IMR-90 (cell line): ENCODE measurements at regions not wholly inside any gene's neighbourhood (a gene's known extent, or its start where the extent isn't known, plus 50 kb on each side); places are given as distances from the start of the nearest gene placed in this dataset.

Source experiments
- ATAC-seq: fragments of 200-7000 bp; cut with Tn5 transposase; 2 replicates; pipeline ENCODE4 v1.9.1; 2020; ENCODE audit warnings: low read depth, mild to moderate bottlenecking, moderate library complexity
- BruUV-seq: library from RNA; stranded (reverse); fragments of 400-500 nt; replicated peaks from 2 replicates; lab custom pipeline; 2021; lab: Mats Ljungman, UMichigan
- CTCF ChIA-PET: fragments of 300-600 bp; formaldehyde crosslinking; extraction: SDS; loops from one replicate; lab custom pipeline; 2021; ENCODE audit warnings: antibody characterized with exemption; lab: Yijun Ruan, JAX
- POLR2A ChIA-PET: fragments of 300-600 bp; sonication (Branson Sonifier 250); formaldehyde crosslinking; loops from one replicate; lab custom pipeline; 2022; ENCODE audit warnings: antibody characterized with exemption; ENCODE audit not compliant: unreplicated experiment; lab: Charles Lee
- DNase-seq: peaks from one replicate; pipeline ENCODE4 v3.0.0; 2013
- H2AFZ ChIP-seq: replicated peaks from 2 replicates; pipeline ENCODE3; 2013; ENCODE audit warnings: low read length, mild to moderate bottlenecking; ENCODE audit not compliant: poor library complexity
- H2AK5ac ChIP-seq: 2 replicates; pipeline ENCODE4 v1.6.1; 2013; ENCODE audit warnings: low read depth, low read length, inconsistent platforms
- H2AK9ac ChIP-seq: replicated peaks from 2 replicates; pipeline ENCODE3; 2013; ENCODE audit warnings: mild to moderate bottlenecking, low read depth, low read length, moderate library complexity; ENCODE audit not compliant: poor library complexity
- H2BK120ac ChIP-seq: 2 replicates; pipeline ENCODE4 v1.6.1; 2013; ENCODE audit warnings: low read depth, low read length, inconsistent platforms
- H2BK15ac ChIP-seq: 3 replicates; pipeline ENCODE4 v1.6.1; 2013; ENCODE audit warnings: low read depth, low read length, inconsistent platforms
- H2BK20ac ChIP-seq: 2 replicates; pipeline ENCODE4 v1.6.1; 2013; ENCODE audit warnings: low read depth, mild to moderate bottlenecking, inconsistent platforms, low read length, moderate library complexity
- H2BK5ac ChIP-seq: 2 replicates; pipeline ENCODE4 v1.6.1; 2013; ENCODE audit warnings: mild to moderate bottlenecking, low read depth, low read length, inconsistent platforms; ENCODE audit not compliant: poor library complexity, severe bottlenecking
- H3K14ac ChIP-seq: replicated peaks from 2 replicates; pipeline ENCODE4 v1.6.1; 2013; ENCODE audit warnings: low read depth, low read length, inconsistent platforms
- H3K18ac ChIP-seq: 2 replicates; pipeline ENCODE4 v1.6.1; 2013; ENCODE audit warnings: low read depth, low read length, control low read depth
- H3K23ac ChIP-seq: 2 replicates; pipeline ENCODE4 v1.6.1; 2013; ENCODE audit warnings: low read depth, low read length, inconsistent platforms
- H3K27ac ChIP-seq: 2 replicates; pipeline ENCODE4 v1.5.1; 2013; ENCODE audit warnings: mild to moderate bottlenecking, control low read depth, low read length; ENCODE audit not compliant: insufficient read depth
- H3K27me3 ChIP-seq: 2 replicates; pipeline ENCODE4 v1.6.1; 2013; ENCODE audit warnings: low read length; ENCODE audit not compliant: control insufficient read depth, insufficient read depth
- H3K36me3 ChIP-seq: 2 replicates; pipeline ENCODE4 v1.6.1; 2013; ENCODE audit warnings: low read length, mixed read lengths; ENCODE audit not compliant: control insufficient read depth, insufficient read depth
- H3K4ac ChIP-seq: 2 replicates; pipeline ENCODE4 v1.6.1; 2013; ENCODE audit warnings: low read depth, low read length, inconsistent platforms
- H3K4me1 ChIP-seq: 2 replicates; pipeline ENCODE4 v1.6.1; 2013; ENCODE audit warnings: low read length, mixed read lengths; ENCODE audit not compliant: control insufficient read depth, insufficient read depth
- H3K4me2 ChIP-seq: 2 replicates; pipeline ENCODE4 v1.6.1; 2013; ENCODE audit warnings: low read depth, mild to moderate bottlenecking, control low read depth, low read length, moderate library complexity
- H3K4me3 ChIP-seq: 2 replicates; pipeline ENCODE4 v1.5.1; 2013; ENCODE audit warnings: low read depth, mild to moderate bottlenecking, control low read depth, low read length, moderate library complexity; ENCODE audit not compliant: insufficient read depth
- H3K56ac ChIP-seq: 2 replicates; pipeline ENCODE4 v1.6.1; 2013; ENCODE audit warnings: low read length, inconsistent platforms; ENCODE audit not compliant: insufficient read depth; ENCODE audit errors: extremely low read depth
- H3K79me1 ChIP-seq, 2 experiments: 2 replicates each; pipeline ENCODE4 v1.6.1; 2013; ENCODE audit warnings: low read length in 2 of 2, inconsistent platforms in 1 of 2, low read depth in 1 of 2
- H3K9ac ChIP-seq: 2 replicates; pipeline ENCODE4 v1.6.1; 2013; ENCODE audit warnings: low read depth, low read length, control low read depth
- H3K9me1 ChIP-seq: 2 replicates; pipeline ENCODE4 v1.6.1; 2013; ENCODE audit warnings: low read length, inconsistent platforms; ENCODE audit not compliant: insufficient read depth
- H3K9me3 ChIP-seq: 2 replicates; pipeline ENCODE4 v1.6.1; 2013; ENCODE audit warnings: low read length; ENCODE audit not compliant: control insufficient read depth, insufficient read depth
- H4K20me1 ChIP-seq: 2 replicates; pipeline ENCODE4 v1.6.1; 2013; ENCODE audit warnings: low read length, inconsistent platforms; ENCODE audit not compliant: insufficient read depth
- H4K5ac ChIP-seq: 2 replicates; pipeline ENCODE4 v1.6.1; 2013; ENCODE audit warnings: mild to moderate bottlenecking, low read depth, low read length, control low read depth
- H4K8ac ChIP-seq, 2 experiments: 2 replicates each; pipeline ENCODE4 v1.6.1; 2013; ENCODE audit warnings: low read depth in 2 of 2, low read length in 2 of 2, control low read depth in 1 of 2, inconsistent platforms in 1 of 2
- H4K91ac ChIP-seq: 2 replicates; pipeline ENCODE4 v1.6.1; 2013; ENCODE audit warnings: low read depth, low read length, inconsistent platforms; ENCODE audit not compliant: insufficient read depth
- BHLHE40 ChIP-seq: fragments of 150-350 bp; IDR thresholded peaks from 2 replicates; pipeline ENCODE4 v1.6.1; 2016; ENCODE audit warnings: mild to moderate bottlenecking, low read depth, low read length
- CEBPB ChIP-seq: IDR thresholded peaks from 2 replicates; pipeline ENCODE4 v1.6.1; 2012; ENCODE audit warnings: low read depth, low read length, improper control_type of control experiment
- CHD1 ChIP-seq: IDR thresholded peaks from 2 replicates; pipeline ENCODE4 v1.6.1; 2012; ENCODE audit warnings: low read depth, low read length, improper control_type of control experiment
- ELK1 ChIP-seq: fragments of 150-350 bp; IDR thresholded peaks from 2 replicates; pipeline ENCODE4 v1.6.1; 2016; ENCODE audit warnings: low read depth, mild to moderate bottlenecking, low read length, moderate library complexity, borderline replicate concordance
- WGBS, 2 experiments: methylation state at CpG; one replicate each; pipeline versions ENCODE4 v1.1.5 to v1.1.7; 2013; ENCODE audit warnings: missing lambda C conversion rate in 2 of 2; ENCODE audit not compliant: insufficient read length in 1 of 2; ENCODE audit errors: extremely low coverage in 2 of 2; 5-methylcytosine and 5-hydroxymethylcytosine counted together
- dilution Hi-C: fragments of 300-500 bp; cut with HindIII; formaldehyde crosslinking; loops from one replicate; pipeline ENCODE4 v1.14.3; 2018; ENCODE audit warnings: low sequenced_read_pairs; ENCODE audit not compliant: unreplicated experiment
- in situ Hi-C: fragments of 300-500 bp; cut with MboI; formaldehyde crosslinking; loops from 3 replicates; pipeline ENCODE4 v1.14.3; 2019; ENCODE audit warnings: low sequenced_read_pairs, inconsistent platforms, mixed read lengths
- intact Hi-C: fragments of 100-400 bp; cut with micrococcal nuclease; formaldehyde crosslinking; loops from 2 replicates; pipeline ENCODE4 v1.10.0; 2022
- TF ChIP-seq, protein P1 (sequence below): conservative IDR thresholded peaks from 2 replicates; pipeline ENCODE4 v1.5.1; 2012; ENCODE audit warnings: mild to moderate bottlenecking, low read depth, low read length, improper control_type of control experiment

DNA sequence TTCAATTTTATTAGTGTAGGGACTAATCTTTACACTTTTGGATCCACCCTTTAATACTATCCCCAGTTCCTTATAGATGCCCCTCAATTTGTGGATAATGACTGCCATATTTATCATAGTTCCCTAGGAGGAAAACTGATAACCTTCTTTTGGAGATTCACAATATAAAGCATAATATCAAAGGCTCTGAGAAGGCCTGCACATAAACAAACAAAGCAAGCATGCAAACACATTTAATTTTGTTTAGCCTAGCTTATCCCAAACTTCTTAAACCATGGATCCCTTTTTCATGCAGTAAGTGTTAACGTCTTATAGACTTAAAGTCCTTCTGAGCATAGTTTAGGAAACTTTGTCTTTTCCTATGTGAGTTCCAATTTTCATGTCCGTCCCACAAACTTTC lies 290.4 kb upstream of the TBX3 start:
- Histone ChIP-seq H2AK5ac (no peak overlapping the region), H3K23ac (no peak overlapping the region), H3K4me3 (no peak overlapping the region), H2AFZ (no peak overlapping the region), H3K18ac (no peak overlapping the region), H2AK9ac (no peak overlapping the region), H3K79me1 (no peaks in the 10 kb centered on the region), H2BK120ac (no peak overlapping the region), H3K14ac (no peak overlapping the region), H3K27me3 (no peaks in the 10 kb centered on the region), H3K27ac (no peak overlapping the region), H3K56ac (no peak overlapping the region), H4K8ac (no peak overlapping the region), H2BK5ac (no peak overlapping the region), H3K4me1 (no peaks in the 10 kb centered on the region), H3K9me1 (no peaks in the 10 kb centered on the region), H3K4me2 (no peak overlapping the region), H2BK15ac (no peak overlapping the region), H3K36me3 (no peaks in the 10 kb centered on the region), H2BK20ac (no peak overlapping the region), H3K4ac (no peak overlapping the region), H3K9ac (no peak overlapping the region), H3K9me3 (no peaks in the 10 kb centered on the region), H4K5ac (no peak overlapping the region), H4K20me1 (no peaks in the 10 kb centered on the region), H4K91ac (no peak overlapping the region)
- intact Hi-C loops (no loop called here), in situ Hi-C loops (no loop called here), dilution Hi-C loops (no loop called here)
- WGBS, 2 experiments = no CpG with 5 or more reads among the region's 2 CpGs
- DNase-seq = no peak
- POLR2A ChIA-PET = no interaction called here
- CTCF ChIA-PET = no interaction called here
- TF ChIP-seq CEBPB = no peak
- TF ChIP-seq ELK1 = no peak
- TF ChIP-seq BHLHE40 = no peak
- TF ChIP-seq, protein P1, sequence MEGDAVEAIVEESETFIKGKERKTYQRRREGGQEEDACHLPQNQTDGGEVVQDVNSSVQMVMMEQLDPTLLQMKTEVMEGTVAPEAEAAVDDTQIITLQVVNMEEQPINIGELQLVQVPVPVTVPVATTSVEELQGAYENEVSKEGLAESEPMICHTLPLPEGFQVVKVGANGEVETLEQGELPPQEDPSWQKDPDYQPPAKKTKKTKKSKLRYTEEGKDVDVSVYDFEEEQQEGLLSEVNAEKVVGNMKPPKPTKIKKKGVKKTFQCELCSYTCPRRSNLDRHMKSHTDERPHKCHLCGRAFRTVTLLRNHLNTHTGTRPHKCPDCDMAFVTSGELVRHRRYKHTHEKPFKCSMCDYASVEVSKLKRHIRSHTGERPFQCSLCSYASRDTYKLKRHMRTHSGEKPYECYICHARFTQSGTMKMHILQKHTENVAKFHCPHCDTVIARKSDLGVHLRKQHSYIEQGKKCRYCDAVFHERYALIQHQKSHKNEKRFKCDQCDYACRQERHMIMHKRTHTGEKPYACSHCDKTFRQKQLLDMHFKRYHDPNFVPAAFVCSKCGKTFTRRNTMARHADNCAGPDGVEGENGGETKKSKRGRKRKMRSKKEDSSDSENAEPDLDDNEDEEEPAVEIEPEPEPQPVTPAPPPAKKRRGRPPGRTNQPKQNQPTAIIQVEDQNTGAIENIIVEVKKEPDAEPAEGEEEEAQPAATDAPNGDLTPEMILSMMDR = no peak
- no peak for TF ChIP-seq CHD1
- no peak for ATAC-seq
- BruUV-seq = no TSS peak
